Liver (tissue), 8 donors: ENCODE measurements at regions not wholly inside any gene's neighbourhood (a gene's known extent, or its start where the extent isn't known, plus 50 kb on each side); places are given as distances from the start of the nearest gene placed in this dataset.

ENCODE experiments used
- DNase-seq: peaks from one replicate; pipeline ENCODE4 v3.0.0-alpha.2; 2017; ENCODE audit warnings: low spot score
- H3K27ac ChIP-seq, 2 donors: one replicate each; pipeline ENCODE4 v1.7.0; 2013; ENCODE audit warnings: inconsistent platforms in 2 of 2, low read length in 2 of 2, control low read depth in 1 of 2, low read depth in 1 of 2, mild to moderate bottlenecking in 1 of 2
- H3K27me3 ChIP-seq, 4 donors: one replicate each; pipeline versions ENCODE4 v1.6.1 to v1.7.0; 2013; ENCODE audit warnings: low read length in 3 of 4, inconsistent platforms in 1 of 4, mild to moderate bottlenecking in 1 of 4, moderate library complexity in 1 of 4; ENCODE audit not compliant: control insufficient read depth in 4 of 4, insufficient read depth in 4 of 4
- H3K36me3 ChIP-seq, 4 donors: one replicate each; pipeline versions ENCODE4 v1.6.1 to v1.7.0; 2013; ENCODE audit warnings: low read length in 3 of 4, mild to moderate bottlenecking in 3 of 4, low read depth in 1 of 4, moderate library complexity in 1 of 4; ENCODE audit not compliant: control insufficient read depth in 4 of 4, insufficient read depth in 3 of 4
- H3K4me1 ChIP-seq, 4 donors: one replicate each; pipeline versions ENCODE4 v1.6.1 to v1.7.0; 2013; ENCODE audit warnings: low read length in 3 of 4, mild to moderate bottlenecking in 3 of 4, moderate library complexity in 1 of 4; ENCODE audit not compliant: control insufficient read depth in 4 of 4, insufficient read depth in 4 of 4
- H3K4me3 ChIP-seq, 3 donors: one replicate each; pipeline versions ENCODE4 v1.6.1 to v1.7.0; 2013; ENCODE audit warnings: low read length in 3 of 3, control low read depth in 1 of 3, low read depth in 1 of 3, mild to moderate bottlenecking in 1 of 3
- H3K9ac ChIP-seq, 2 donors: one replicate each; pipeline ENCODE4 v1.7.0; 2013; ENCODE audit warnings: low read length in 2 of 2, mild to moderate bottlenecking in 2 of 2, moderate library complexity in 2 of 2, control low read depth in 1 of 2, low read depth in 1 of 2
- H3K9me3 ChIP-seq, 4 donors: one replicate each; pipeline versions ENCODE4 v1.6.1 to v1.7.0; 2013; ENCODE audit warnings: low read length in 3 of 4; ENCODE audit not compliant: control insufficient read depth in 4 of 4
- ATF3 ChIP-seq: IDR thresholded peaks from 2 replicates; pipeline ENCODE4 v1.6.1; 2016; ENCODE audit warnings: antibody characterized with exemption
- EGR1 ChIP-seq, 2 donors: IDR thresholded peaks; 2 replicates each; pipeline ENCODE4 v1.6.1; 2016 to 2018; ENCODE audit warnings: antibody characterized with exemption in 2 of 2, low read depth in 2 of 2
- FOXA2 ChIP-seq: IDR thresholded peaks from 2 replicates; pipeline ENCODE4 v1.6.1; 2016; ENCODE audit warnings: antibody characterized with exemption
- GABPA ChIP-seq, 2 donors: IDR thresholded peaks in 1 of 2; conservative IDR thresholded peaks in 1 of 2; 2 replicates each; pipeline ENCODE4 v1.6.1; 2016; ENCODE audit warnings: antibody characterized with exemption in 2 of 2, mild to moderate bottlenecking in 1 of 2, moderate library complexity in 1 of 2
- HNF4A ChIP-seq, 2 donors: conservative IDR thresholded peaks; 2 replicates each; pipeline ENCODE4 v1.6.1; 2016; ENCODE audit warnings: antibody characterized with exemption in 2 of 2, mild to moderate bottlenecking in 2 of 2
- HNF4G ChIP-seq: IDR thresholded peaks from 2 replicates; pipeline ENCODE4 v1.6.1; 2016; ENCODE audit warnings: antibody characterized with exemption
- JUND ChIP-seq, 2 donors: IDR thresholded peaks; 2 replicates each; pipeline ENCODE4 v1.6.1; 2016; ENCODE audit warnings: antibody characterized with exemption in 2 of 2
- MAX ChIP-seq: IDR thresholded peaks from 2 replicates; pipeline ENCODE4 v1.6.1; 2016; ENCODE audit warnings: antibody characterized with exemption
- NR2F2 ChIP-seq: IDR thresholded peaks from 2 replicates; pipeline ENCODE4 v1.6.1; 2016; ENCODE audit warnings: antibody characterized with exemption
- RAD21 ChIP-seq, 2 donors: IDR thresholded peaks; 2 replicates each; pipeline ENCODE4 v1.6.1; 2016; ENCODE audit warnings: antibody characterized with exemption in 2 of 2, mild to moderate bottlenecking in 2 of 2
- RXRA ChIP-seq, 2 donors: IDR thresholded peaks; 2 replicates each; pipeline ENCODE4 v1.6.1; 2017 to 2018; ENCODE audit warnings: antibody characterized with exemption in 2 of 2, mild to moderate bottlenecking in 1 of 2
- SP1 ChIP-seq: IDR thresholded peaks from 2 replicates; pipeline ENCODE4 v1.6.1; 2018; ENCODE audit warnings: antibody characterized with exemption, mild to moderate bottlenecking
- TAF1 ChIP-seq: conservative IDR thresholded peaks from 2 replicates; pipeline ENCODE4 v1.6.1; 2016; ENCODE audit warnings: antibody characterized with exemption, mild to moderate bottlenecking
- YY1 ChIP-seq: IDR thresholded peaks from 2 replicates; pipeline ENCODE4 v1.6.1; 2016; ENCODE audit warnings: antibody characterized with exemption, mild to moderate bottlenecking
- WGBS: extraction: QIAGEN DNeasy Blood & Tissue Kit; methylation state at CpG from one replicate; pipeline ENCODE4 v1.1.7; 2013; 5-methylcytosine and 5-hydroxymethylcytosine counted together
- TF ChIP-seq, protein P1 (sequence below): IDR thresholded peaks from 2 replicates; pipeline ENCODE4 v1.6.1; 2016; ENCODE audit warnings: antibody characterized with exemption, mild to moderate bottlenecking
- TF ChIP-seq, protein P2 (sequence below): fragments of 150-350 bp; IDR thresholded peaks from 2 replicates; pipeline ENCODE4 v1.5.1; 2017; ENCODE audit warnings: improper control_type of control experiment, low read depth, low read length; ENCODE audit not compliant: missing input control
- donor health status: healthy.
- donor health status: healthy.
- donor health status: healthy.
- donor health status: healthy.
- donor health status: healthy.

DNA sequence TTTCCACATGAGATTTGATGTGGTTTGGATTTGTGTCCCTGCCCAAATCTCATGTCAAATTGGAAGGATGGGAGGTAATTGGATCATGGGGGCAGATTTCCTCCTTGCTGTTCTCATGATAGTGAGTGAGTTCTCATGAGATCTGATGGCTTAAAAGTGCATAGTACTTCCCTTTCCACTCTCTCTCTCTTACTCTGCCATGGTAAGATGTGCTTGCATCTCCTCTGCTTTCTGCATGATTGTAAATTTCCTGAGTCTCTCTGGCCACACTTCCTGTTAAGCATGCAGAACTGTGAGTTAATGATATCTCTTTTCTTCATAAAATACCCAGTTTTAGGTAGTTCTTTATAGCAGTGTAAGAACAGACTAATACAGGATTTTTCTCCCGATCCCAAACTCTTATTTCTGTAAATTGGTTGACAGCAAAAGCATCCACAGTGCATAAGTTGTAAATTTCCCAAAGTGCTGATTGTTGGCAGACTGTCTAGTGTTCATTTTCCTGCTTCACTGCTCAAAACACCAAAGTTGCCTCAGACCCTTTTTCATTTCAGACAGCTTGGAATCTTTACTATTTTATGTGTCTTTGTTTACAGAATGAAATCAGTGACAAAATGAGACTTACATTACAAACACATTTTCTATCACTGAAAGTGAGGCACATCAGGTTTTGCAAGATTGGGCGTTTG, 86.6 kb downstream of the TMSB4Y start:
- Histone ChIP-seq H3K9me3 (no peaks in the 10 kb centered on the region), H3K9ac (no peak overlapping the region), H3K27me3 (no peaks in the 10 kb centered on the region), H3K36me3 (no peaks in the 10 kb centered on the region), H3K27ac (no peak overlapping the region), H3K4me1 (no peaks in the 10 kb centered on the region), H3K4me3 (no peak overlapping the region)
- TF ChIP-seq HNF4A (conservative IDR thresholded peaks at IDR 0.05), result no peak
- no peak for TF ChIP-seq SP1
- TF ChIP-seq EGR1 (IDR thresholded peaks at IDR 0.05; ENCODE audit: low read depth in 2 of 2), result no peak
- TF ChIP-seq ATF3, result no peak
- TF ChIP-seq RAD21 (IDR thresholded peaks at IDR 0.05), result no peak
- no peak for TF ChIP-seq FOXA2
- TF ChIP-seq, protein P1, sequence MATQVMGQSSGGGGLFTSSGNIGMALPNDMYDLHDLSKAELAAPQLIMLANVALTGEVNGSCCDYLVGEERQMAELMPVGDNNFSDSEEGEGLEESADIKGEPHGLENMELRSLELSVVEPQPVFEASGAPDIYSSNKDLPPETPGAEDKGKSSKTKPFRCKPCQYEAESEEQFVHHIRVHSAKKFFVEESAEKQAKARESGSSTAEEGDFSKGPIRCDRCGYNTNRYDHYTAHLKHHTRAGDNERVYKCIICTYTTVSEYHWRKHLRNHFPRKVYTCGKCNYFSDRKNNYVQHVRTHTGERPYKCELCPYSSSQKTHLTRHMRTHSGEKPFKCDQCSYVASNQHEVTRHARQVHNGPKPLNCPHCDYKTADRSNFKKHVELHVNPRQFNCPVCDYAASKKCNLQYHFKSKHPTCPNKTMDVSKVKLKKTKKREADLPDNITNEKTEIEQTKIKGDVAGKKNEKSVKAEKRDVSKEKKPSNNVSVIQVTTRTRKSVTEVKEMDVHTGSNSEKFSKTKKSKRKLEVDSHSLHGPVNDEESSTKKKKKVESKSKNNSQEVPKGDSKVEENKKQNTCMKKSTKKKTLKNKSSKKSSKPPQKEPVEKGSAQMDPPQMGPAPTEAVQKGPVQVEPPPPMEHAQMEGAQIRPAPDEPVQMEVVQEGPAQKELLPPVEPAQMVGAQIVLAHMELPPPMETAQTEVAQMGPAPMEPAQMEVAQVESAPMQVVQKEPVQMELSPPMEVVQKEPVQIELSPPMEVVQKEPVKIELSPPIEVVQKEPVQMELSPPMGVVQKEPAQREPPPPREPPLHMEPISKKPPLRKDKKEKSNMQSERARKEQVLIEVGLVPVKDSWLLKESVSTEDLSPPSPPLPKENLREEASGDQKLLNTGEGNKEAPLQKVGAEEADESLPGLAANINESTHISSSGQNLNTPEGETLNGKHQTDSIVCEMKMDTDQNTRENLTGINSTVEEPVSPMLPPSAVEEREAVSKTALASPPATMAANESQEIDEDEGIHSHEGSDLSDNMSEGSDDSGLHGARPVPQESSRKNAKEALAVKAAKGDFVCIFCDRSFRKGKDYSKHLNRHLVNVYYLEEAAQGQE, result no peak
- TF ChIP-seq, protein P2, sequence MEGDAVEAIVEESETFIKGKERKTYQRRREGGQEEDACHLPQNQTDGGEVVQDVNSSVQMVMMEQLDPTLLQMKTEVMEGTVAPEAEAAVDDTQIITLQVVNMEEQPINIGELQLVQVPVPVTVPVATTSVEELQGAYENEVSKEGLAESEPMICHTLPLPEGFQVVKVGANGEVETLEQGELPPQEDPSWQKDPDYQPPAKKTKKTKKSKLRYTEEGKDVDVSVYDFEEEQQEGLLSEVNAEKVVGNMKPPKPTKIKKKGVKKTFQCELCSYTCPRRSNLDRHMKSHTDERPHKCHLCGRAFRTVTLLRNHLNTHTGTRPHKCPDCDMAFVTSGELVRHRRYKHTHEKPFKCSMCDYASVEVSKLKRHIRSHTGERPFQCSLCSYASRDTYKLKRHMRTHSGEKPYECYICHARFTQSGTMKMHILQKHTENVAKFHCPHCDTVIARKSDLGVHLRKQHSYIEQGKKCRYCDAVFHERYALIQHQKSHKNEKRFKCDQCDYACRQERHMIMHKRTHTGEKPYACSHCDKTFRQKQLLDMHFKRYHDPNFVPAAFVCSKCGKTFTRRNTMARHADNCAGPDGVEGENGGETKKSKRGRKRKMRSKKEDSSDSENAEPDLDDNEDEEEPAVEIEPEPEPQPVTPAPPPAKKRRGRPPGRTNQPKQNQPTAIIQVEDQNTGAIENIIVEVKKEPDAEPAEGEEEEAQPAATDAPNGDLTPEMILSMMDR, result no peak
- no peak for TF ChIP-seq YY1
- TF ChIP-seq NR2F2, result no peak
- no peak for TF ChIP-seq RXRA (IDR thresholded peaks at IDR 0.05)
- TF ChIP-seq JUND (IDR thresholded peaks at IDR 0.05), result no peak
- TF ChIP-seq HNF4G, result no peak
- no peak for TF ChIP-seq MAX
- TF ChIP-seq GABPA (IDR thresholded peaks at IDR 0.05 in 1 of 2, conservative IDR thresholded peaks at IDR 0.05 in 1 of 2), result no peak
- TF ChIP-seq TAF1, result no peak
- DNase-seq, result no peak
- whole genome bisulfite sequencing, result 90% methylated on average over 2 of the region's 2 CpGs

DNA sequence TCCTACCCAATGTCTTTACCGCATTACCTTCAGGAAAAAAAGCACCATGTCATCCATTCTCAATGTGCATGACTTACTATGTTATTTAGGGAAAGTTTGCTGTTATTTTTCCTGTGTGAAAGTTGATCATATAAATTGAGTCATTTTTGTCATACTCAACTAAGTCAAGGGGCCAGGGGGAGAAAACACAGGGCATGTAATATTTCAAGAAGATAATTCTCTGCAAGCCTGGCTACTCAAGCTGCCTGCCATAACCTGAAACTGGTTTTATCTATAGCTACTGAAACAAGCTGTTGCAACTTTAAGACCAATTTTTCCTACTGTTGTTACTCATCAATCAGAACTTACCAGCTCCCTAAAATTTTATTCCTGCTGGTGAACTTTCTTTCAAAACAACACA, 91.4 kb downstream of the TMSB4Y start:
- H3K27ac ChIP-seq, result no peak overlapping the region
- no peak for DNase-seq
- H3K9ac ChIP-seq, result no peak overlapping the region
- H3K9me3 ChIP-seq, result no peaks in the 10 kb centered on the region
- no peak overlapping the region for H3K4me3 ChIP-seq
- no peaks in the 10 kb centered on the region for H3K27me3 ChIP-seq
- H3K36me3 ChIP-seq, result no peaks in the 10 kb centered on the region
- WGBS, result 100% methylated on average over 1 of the region's 1 CpG
- H3K4me1 ChIP-seq, result no peaks in the 10 kb centered on the region
- TF ChIP-seq RAD21 (IDR thresholded peaks at IDR 0.05), result no peak
- TF ChIP-seq MAX, result no peak
- TF ChIP-seq HNF4G, result no peak
- TF ChIP-seq HNF4A (conservative IDR thresholded peaks at IDR 0.05), result no peak
